22Rv1 (cell line): ENCODE measurements at regions not wholly inside any gene's neighbourhood (a gene's known extent, or its start where the extent isn't known, plus 50 kb on each side); places are given as distances from the start of the nearest gene placed in this dataset.

Source experiments
- ZFX ChIP-seq: fragments of 450-650 bp; IDR thresholded peaks from 2 replicates; pipeline ENCODE4 v1.6.1; 2017; ENCODE audit warnings: antibody characterized with exemption, borderline replicate concordance
- TF ChIP-seq, protein P1 (sequence below): fragments of 450-650 bp; IDR thresholded peaks from 2 replicates; pipeline ENCODE4 v1.5.1; 2017; ENCODE audit warnings: mild to moderate bottlenecking

DNA sequence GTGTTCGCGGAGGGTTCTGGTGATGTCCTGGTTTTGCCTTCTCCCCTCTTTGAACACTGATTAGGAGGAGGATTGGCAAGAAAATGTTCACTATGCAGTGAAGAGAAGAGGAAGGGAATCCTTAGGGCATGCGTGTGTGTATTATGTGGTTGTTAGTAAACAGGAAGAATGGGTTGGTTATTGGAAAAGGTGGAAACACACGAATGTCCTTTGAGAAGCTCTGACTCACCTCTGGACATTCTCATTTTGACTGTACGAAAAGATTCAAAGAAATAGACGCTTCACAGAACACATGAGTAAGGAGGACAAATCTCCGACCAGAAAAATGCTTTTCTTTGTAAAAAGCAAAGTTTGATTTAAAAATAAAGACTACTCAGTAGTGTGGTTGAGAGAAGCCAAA lies 188.8 kb upstream of the PRICKLE2 start:
- TF ChIP-seq, protein P1, sequence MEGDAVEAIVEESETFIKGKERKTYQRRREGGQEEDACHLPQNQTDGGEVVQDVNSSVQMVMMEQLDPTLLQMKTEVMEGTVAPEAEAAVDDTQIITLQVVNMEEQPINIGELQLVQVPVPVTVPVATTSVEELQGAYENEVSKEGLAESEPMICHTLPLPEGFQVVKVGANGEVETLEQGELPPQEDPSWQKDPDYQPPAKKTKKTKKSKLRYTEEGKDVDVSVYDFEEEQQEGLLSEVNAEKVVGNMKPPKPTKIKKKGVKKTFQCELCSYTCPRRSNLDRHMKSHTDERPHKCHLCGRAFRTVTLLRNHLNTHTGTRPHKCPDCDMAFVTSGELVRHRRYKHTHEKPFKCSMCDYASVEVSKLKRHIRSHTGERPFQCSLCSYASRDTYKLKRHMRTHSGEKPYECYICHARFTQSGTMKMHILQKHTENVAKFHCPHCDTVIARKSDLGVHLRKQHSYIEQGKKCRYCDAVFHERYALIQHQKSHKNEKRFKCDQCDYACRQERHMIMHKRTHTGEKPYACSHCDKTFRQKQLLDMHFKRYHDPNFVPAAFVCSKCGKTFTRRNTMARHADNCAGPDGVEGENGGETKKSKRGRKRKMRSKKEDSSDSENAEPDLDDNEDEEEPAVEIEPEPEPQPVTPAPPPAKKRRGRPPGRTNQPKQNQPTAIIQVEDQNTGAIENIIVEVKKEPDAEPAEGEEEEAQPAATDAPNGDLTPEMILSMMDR: no peak
- no peak for TF ChIP-seq ZFX
